Lower leg skin (tissue), 3 donors: ENCODE measurements at regions not wholly inside any gene's neighbourhood (a gene's known extent, or its start where the extent isn't known, plus 50 kb on each side); places are given as distances from the start of the nearest gene placed in this dataset.

Source experiments
- CTCF ChIP-seq, 3 donors: fragments of 450-650 bp; IDR thresholded peaks; one replicate each; pipeline ENCODE4 v1.5.1; 2016; ENCODE audit warnings: antibody characterized with exemption in 3 of 3, mild to moderate bottlenecking in 3 of 3, moderate library complexity in 2 of 3
- POLR2A ChIP-seq, 2 donors: fragments of 450-650 bp; IDR thresholded peaks; one replicate each; pipeline ENCODE4 v1.6.1; 2016 to 2017; ENCODE audit warnings: antibody characterized with exemption in 2 of 2, mild to moderate bottlenecking in 1 of 2, moderate library complexity in 1 of 2

GRCh38 chr14:98197933-98198332 is 1074.1 kb downstream of the BCL11B start:
- TF ChIP-seq CTCF (IDR thresholded peaks at IDR 0.05) (no peak), POLR2A (IDR thresholded peaks at IDR 0.05) (no peak)
